Thoracic aorta (tissue), 2 donors: ENCODE measurements at regions not wholly inside any gene's neighbourhood (a gene's known extent, or its start where the extent isn't known, plus 50 kb on each side); places are given as distances from the start of the nearest gene placed in this dataset.
"Not testable (repeated sequence)": the region's sequence is repeated elsewhere in the genome, so short reads cannot be mapped to it uniquely, and the experiment has no call there.

ENCODE experiments used
- ATAC-seq: fragments of 150-250 bp; one replicate; pipeline ENCODE4 v1.8.0; 2017; ENCODE audit warnings: low read depth; ENCODE audit not compliant: insufficient number of reproducible peaks, low FRiP score
- DNase-seq: peaks from one replicate; pipeline ENCODE4 v3.0.0-alpha.2; 2020; ENCODE audit warnings: low spot score
- H3K27ac ChIP-seq, 2 donors: fragments of 200-600 bp; sonication (generic); 1 replicate in 1 of 2; 2 replicates in 1 of 2; pipeline ENCODE4 v1.5.1; 2016; ENCODE audit warnings: mild to moderate bottlenecking in 2 of 2, moderate library complexity in 2 of 2
- H3K27me3 ChIP-seq: fragments of 200-600 bp; sonication (generic); replicated peaks from 2 replicates; pipeline ENCODE4 v1.6.0; 2016; ENCODE audit warnings: mild to moderate bottlenecking; ENCODE audit not compliant: insufficient read depth
- H3K36me3 ChIP-seq: fragments of 200-600 bp; sonication (generic); one replicate; pipeline ENCODE4 v1.5.1; 2016
- H3K4me1 ChIP-seq, 2 donors: fragments of 200-600 bp; sonication (generic); 1 replicate in 1 of 2; 2 replicates in 1 of 2; pipeline versions ENCODE4 v1.5.1 to v1.6.0; 2016; ENCODE audit warnings: low read depth in 2 of 2, mild to moderate bottlenecking in 1 of 2; ENCODE audit not compliant: control insufficient read depth in 1 of 2
- H3K4me3 ChIP-seq: fragments of 200-600 bp; sonication (generic); 2 replicates; pipeline ENCODE4 v1.5.1; 2016; ENCODE audit warnings: mild to moderate bottlenecking
- H3K9me3 ChIP-seq: fragments of 200-600 bp; sonication (generic); 2 replicates; pipeline ENCODE4 v1.5.1; 2016
- TF ChIP-seq, protein P1 (sequence below): fragments of 200-600 bp; sonication (generic); IDR thresholded peaks from one replicate; pipeline ENCODE4 v1.5.1; 2019; ENCODE audit warnings: antibody characterized with exemption

DNA sequence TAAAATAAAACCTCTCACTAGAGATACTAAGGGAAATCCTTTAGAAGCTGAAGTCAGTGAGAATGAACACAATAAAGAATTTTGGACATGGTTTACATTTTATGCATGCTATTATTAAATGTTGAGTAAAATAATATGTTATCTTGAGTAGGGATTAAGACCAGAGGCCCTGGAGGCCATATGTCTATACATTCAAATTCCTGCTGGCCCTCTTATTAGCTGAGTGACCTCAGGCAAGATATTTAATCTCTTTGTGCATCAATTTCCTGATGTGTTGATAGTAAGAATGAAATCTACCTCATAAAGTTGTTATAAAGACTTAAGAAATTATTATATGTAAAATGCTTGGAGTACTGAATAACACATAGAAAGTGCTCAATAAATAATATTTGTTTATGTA lies 281.1 kb upstream of the KLF4 start:
- Histone ChIP-seq H3K27ac (no peak overlapping the region), H3K9me3 (no peaks in the 10 kb centered on the region), H3K36me3 (no peaks in the 10 kb centered on the region), H3K4me3 (no peak overlapping the region), H3K27me3 (no peaks in the 10 kb centered on the region), H3K4me1 (no peaks in the 10 kb centered on the region)
- ATAC-seq (no peak), DNase-seq (no peak)
- TF ChIP-seq, protein P1, sequence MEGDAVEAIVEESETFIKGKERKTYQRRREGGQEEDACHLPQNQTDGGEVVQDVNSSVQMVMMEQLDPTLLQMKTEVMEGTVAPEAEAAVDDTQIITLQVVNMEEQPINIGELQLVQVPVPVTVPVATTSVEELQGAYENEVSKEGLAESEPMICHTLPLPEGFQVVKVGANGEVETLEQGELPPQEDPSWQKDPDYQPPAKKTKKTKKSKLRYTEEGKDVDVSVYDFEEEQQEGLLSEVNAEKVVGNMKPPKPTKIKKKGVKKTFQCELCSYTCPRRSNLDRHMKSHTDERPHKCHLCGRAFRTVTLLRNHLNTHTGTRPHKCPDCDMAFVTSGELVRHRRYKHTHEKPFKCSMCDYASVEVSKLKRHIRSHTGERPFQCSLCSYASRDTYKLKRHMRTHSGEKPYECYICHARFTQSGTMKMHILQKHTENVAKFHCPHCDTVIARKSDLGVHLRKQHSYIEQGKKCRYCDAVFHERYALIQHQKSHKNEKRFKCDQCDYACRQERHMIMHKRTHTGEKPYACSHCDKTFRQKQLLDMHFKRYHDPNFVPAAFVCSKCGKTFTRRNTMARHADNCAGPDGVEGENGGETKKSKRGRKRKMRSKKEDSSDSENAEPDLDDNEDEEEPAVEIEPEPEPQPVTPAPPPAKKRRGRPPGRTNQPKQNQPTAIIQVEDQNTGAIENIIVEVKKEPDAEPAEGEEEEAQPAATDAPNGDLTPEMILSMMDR: no peak

GRCh38 chr9:107768224-107768623 lies 278.7 kb upstream of the KLF4 start:
- Histone ChIP-seq H3K9me3 (no peaks in the 10 kb centered on the region), H3K36me3 (no peaks in the 10 kb centered on the region), H3K4me3 (no peak overlapping the region), H3K27me3 (no peaks in the 10 kb centered on the region), H3K4me1 (no peaks in the 10 kb centered on the region), H3K27ac (no peak overlapping the region)
- DNase-seq (no peak), ATAC-seq (no peak)
- TF ChIP-seq, protein P1: no peak

- ATAC-seq (no peak), DNase-seq (no peak)
- H3K27ac ChIP-seq: no peak overlapping the region
- TF ChIP-seq, protein P1: no peak
- no peaks in the 10 kb centered on the region for H3K36me3 ChIP-seq
- no peaks in the 10 kb centered on the region for H3K4me1 ChIP-seq
- no peaks in the 10 kb centered on the region for H3K9me3 ChIP-seq
- H3K4me3 ChIP-seq: no peak overlapping the region
- H3K27me3 ChIP-seq: no peaks in the 10 kb centered on the region
These were observed 278.1 kb upstream of the KLF4 start for GRCh38 chr9:107767711-107768110.

GRCh38 chr9:107763469-107763868 lies 273.9 kb upstream of the KLF4 start:
- not testable (repeated sequence) for H3K36me3 ChIP-seq, H3K9me3 ChIP-seq, ATAC-seq, H3K27me3 ChIP-seq, H3K27ac ChIP-seq, H3K4me1 ChIP-seq, DNase-seq, H3K4me3 ChIP-seq

- Histone ChIP-seq H3K4me1 (no peaks in the 10 kb centered on the region), H3K9me3 (no peaks in the 10 kb centered on the region), H3K27me3 (no peaks in the 10 kb centered on the region), H3K36me3 (no peaks in the 10 kb centered on the region), H3K27ac (no peak overlapping the region), H3K4me3 (no peak overlapping the region)
- TF ChIP-seq, protein P1: no peak
- ATAC-seq (no peak), DNase-seq (no peak)
These were observed 271.7 kb upstream of the KLF4 start for GRCh38 chr9:107761307-107761706.

DNA sequence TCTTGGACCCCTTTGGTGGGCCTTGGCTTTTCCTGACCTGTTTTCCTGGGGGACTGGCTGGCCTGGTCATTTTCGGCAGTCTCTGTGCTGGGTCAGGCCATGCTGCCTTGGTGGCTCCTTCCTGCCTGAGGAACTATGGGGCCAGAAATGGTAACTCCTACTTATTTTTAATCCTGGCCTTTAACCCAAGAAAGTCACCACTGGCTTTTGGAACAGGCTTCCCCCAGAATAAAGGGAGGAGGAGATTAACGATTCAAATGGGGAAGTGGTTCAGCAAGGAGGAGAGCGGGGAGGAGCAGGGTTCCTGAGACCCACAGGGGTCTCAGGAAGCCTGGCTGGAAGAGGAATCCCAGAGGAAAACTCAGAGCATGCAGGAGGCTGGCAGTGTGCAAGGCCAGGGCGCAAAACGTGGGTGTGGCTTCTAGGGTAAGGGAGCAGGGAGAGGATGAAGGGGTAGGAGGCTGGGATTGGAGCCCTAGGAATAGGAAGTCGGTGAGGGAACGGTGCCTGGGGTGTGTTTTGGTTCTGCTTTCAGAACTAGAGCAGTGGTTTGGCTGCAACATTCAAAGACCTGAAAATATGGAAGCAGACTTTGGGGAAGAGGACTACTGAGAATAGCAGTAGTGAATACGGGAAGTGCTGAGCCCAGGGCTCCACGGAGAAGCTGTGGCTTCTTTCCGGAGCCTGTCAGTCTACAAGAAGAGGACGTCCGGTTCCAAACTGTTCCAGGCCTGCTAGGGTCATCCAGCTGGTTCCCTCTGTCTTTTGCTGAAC lies 271.1 kb upstream of the KLF4 start:
- TF ChIP-seq, protein P1: no peak
- DNase-seq: no peak
- Histone ChIP-seq H3K27me3 (no peaks in the 10 kb centered on the region), H3K4me3 (no peak overlapping the region), H3K9me3 (no peaks in the 10 kb centered on the region), H3K4me1 (no peaks in the 10 kb centered on the region), H3K36me3 (no peaks in the 10 kb centered on the region), H3K27ac (no peak overlapping the region)
- ATAC-seq: no peak
